ENCODE measurements at regions not wholly inside any gene's neighbourhood (a gene's known extent, or its start where the extent isn't known, plus 50 kb on each side); places are given as distances from the start of the nearest gene placed in this dataset.
"Not testable (repeated sequence)": the region's sequence is repeated elsewhere in the genome, so short reads cannot be mapped to it uniquely, and the experiment has no call there.

DNA sequence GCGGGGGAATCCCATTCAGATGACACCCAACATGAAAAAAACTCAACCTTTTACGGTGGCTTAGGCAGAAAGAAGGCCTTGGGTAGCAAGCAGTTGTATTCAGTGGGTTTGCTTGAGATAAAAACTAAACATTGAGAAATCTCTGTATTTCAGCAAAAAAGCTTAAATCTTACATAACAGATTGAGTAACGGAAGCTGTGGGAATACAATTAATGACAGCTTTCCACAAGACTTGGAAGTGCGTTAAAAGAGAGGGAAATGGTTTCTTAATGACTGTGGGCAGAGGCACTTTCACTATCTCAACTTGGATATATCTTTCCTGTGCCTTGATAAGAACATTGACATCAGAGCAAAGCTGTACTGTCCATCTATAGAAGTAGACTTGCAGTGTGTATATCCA, 418.5 kb upstream of the HS3ST1 start:
- no peak for DNase-seq (ENCODE audit: low spot score)

DNA sequence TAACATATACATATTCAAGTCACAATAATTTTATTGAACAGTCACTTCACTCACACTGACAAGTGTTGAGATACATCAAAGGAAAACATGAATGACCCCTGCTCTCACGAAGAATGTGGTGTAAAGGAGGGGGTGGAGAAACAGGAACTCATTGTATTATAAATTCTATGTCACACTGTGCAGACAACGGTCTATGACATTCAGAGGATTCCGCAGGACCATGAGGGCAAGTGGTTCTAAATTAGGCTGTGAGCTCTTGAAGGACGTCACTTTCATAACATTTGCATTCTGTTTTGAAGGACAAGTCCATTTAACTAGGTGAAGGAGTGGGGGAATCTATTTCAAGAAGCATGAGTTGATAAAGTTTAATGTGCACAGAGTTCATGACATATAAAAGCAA, 415.2 kb upstream of the HS3ST1 start:
- no peak for DNase-seq (ENCODE audit: low spot score)

GRCh38 chr4:11843340-11843739, 414.6 kb upstream of the HS3ST1 start:
- DNase-seq (ENCODE audit: low spot score): no peak

- DNase-seq (ENCODE audit: low spot score): no peak
Observed at GRCh38 chr4:11842620-11843263, 414.0 kb upstream of the HS3ST1 start.

DNA sequence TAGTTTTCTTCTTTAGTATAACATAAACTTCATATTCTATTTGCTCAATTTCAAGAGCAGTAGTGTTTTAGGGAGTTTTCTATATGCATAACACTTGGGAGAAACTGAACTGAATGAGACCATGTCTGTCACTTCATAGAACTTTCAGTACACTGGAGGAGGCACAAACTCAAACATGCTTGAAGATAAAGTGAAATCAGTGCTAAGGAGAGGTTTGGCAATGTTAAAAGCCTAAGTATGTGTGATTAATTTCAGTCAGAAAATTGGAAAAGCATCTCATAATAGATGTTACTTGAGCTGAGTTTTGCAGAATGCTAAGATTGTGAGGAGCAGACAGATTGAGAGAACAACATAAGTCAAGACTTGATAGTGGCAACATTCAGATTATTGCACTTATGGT, 411.2 kb upstream of the HS3ST1 start:
- no peak for DNase-seq (ENCODE audit: low spot score)

GRCh38 chr4:11831739-11832138, 403.0 kb upstream of the HS3ST1 start:
- DNase-seq (ENCODE audit: low spot score): no peak

- no peak for DNase-seq (ENCODE audit: low spot score)
Observed at GRCh38 chr4:11824566-11824965, 395.9 kb upstream of the HS3ST1 start.

- no peak for DNase-seq (ENCODE audit: low spot score)
Observed at GRCh38 chr4:11821772-11822430, 393.2 kb upstream of the HS3ST1 start.

DNA sequence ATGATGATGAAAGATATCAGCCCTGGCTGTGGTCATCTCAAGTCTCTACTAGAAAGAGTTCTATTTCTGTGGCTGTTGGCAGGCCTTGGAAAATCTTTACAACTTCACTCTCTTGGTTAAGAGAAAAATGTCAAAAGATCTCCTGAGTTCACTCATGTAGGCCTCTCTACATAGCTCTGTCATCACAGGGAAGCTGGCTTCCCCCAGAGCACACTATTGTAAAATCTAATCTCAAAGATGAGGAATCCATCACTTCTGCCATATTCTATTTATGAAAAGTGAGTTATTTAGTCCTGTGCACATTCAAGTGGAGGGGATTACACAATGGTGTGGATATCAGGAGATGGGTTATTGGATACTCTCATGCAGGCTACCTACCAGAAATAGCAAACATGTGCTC, 388.4 kb upstream of the HS3ST1 start:
- no peak for DNase-seq (ENCODE audit: low spot score)

GRCh38 chr4:11814758-11815157, 386.1 kb upstream of the HS3ST1 start:
- DNase-seq (ENCODE audit: low spot score): no peak

GRCh38 chr4:11813951-11814446, 385.3 kb upstream of the HS3ST1 start:
- no peak for DNase-seq (ENCODE audit: low spot score)

DNA sequence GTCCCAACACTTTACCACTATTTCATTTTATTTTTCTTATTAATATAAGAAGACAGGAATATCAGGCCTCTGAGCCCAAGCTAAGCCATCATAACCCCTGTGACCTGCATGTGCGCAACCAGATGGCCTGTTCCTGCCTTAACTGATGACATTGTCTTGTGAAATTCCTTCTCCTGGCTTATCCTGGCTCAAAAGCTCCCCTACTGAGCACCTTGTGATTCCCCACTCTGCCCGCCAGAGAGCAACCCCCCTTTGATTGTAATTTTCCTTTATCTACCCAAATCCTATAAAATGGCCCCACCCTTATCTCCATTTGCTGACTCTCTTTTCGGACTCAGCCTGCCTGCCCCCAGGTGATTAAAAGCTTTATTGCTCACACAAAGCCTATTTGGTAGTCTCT, 382.8 kb upstream of the HS3ST1 start:
- DNase-seq (ENCODE audit: low spot score): not testable (repeated sequence)

GRCh38 chr4:11805842-11806241, 377.1 kb upstream of the HS3ST1 start:
- no peak for DNase-seq (ENCODE audit: low spot score)

DNA sequence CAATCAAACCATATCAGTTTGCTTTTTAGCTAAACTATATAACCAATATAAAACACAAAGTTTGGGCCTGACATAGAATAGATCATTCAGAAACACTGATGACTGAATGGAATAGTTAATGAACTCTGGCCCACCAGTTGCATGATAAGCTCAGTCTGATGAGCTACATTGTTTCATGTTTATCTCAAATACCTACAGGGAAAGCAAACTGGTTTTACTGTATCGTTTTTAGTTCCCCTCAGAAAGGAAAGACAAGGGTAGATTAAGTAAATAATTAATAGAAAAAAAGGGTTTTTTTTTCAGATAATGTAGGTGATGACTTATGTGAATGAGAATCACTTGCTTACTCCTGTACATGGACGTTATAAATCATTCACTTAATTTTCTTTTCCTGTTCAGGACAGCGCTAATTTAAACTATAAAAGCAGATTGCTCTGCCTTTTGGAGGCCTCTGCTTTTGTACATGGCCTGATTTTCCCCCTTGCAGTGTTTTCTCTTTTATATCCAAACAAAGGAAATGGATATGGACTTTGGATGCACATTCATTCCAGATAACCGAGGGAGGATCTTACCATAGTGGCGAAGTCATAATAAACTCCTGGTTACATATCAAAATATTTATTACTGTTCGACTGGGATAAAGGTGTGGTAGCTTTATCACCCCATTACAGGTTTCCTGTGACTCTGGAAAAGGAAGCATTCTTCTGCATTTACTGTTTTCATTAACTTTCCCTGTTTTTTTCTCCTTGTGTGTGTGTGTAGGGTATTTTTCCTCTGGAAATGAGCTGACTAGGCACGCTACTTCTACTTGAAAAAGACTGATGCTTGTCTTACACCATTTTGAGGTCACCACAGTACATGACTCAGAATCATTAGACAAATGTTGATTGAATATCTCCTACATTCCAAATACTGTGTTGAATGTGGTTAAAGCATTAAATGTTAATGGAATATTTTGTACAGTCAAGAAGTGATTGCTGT, 373.1 kb upstream of the HS3ST1 start:
- no peak for DNase-seq (ENCODE audit: low spot score)

GRCh38 chr4:11799196-11799595, 370.5 kb upstream of the HS3ST1 start:
- DNase-seq (ENCODE audit: low spot score): no peak

- DNase-seq (ENCODE audit: low spot score): no peak
Observed at GRCh38 chr4:11791797-11792196, 363.1 kb upstream of the HS3ST1 start.

DNA sequence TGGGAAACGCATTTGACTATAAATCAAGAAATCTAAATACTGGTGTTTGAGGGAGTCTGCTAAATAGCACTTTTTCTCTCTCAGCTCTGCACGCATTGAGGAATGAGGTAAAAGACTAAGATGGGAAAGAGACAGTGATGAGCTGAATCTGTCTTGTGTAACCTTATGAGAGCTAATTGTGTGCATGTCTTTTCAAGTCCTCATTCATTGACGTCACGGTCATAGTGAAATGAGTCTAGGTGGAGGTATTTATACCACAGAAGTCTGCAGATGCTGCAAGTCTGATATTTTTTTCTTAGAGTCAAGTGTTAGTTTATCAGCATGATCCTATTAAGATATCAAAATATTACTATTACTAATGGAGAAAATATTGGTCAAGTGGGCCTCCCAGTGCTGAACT, 361.5 kb upstream of the HS3ST1 start:
- no peak for DNase-seq (ENCODE audit: low spot score)

DNA sequence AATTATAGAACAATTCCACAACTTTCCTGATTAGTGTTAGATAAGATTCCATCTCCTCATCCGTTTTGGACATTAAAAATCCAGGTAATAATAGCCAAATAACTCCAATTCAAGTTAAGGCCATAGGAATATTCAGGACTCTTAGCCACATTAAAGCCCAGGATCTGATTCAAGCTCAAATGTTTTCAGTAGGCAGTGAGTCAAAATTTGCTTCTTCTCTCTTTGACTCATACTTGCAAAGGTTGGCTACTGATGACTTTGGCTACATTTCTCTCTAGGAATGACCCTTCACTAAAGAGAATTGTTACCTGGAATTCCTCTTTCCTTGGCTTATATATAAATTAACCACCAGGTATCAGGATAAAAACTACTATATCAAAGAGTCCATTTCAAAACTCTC, 354.9 kb upstream of the HS3ST1 start:
- DNase-seq (ENCODE audit: low spot score): no peak

GRCh38 chr4:11782859-11783258, 354.2 kb upstream of the HS3ST1 start:
- DNase-seq (ENCODE audit: low spot score): no peak

DNA sequence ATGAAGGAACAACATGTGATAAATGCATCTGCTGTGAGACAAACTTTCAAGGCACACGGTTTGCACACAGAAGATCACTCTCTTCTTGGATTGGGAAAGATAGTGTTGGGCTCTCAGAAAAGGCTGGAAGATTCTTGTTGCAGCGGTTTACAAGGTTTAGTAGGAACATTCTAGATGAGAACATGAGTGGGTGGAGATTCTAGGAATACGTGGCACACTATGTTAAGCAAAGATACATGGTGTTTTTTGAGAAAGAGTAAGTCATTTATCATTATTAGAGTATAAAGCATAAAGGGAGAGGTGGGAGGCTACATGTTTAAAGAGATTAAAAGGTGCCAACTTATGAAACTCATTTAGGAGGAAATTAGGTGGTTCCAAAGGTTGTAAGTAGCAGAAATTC, 348.8 kb upstream of the HS3ST1 start:
- DNase-seq (ENCODE audit: low spot score): no peak

- no peak for DNase-seq (ENCODE audit: low spot score)
Observed at GRCh38 chr4:11774346-11774745, 345.7 kb upstream of the HS3ST1 start.

DNA sequence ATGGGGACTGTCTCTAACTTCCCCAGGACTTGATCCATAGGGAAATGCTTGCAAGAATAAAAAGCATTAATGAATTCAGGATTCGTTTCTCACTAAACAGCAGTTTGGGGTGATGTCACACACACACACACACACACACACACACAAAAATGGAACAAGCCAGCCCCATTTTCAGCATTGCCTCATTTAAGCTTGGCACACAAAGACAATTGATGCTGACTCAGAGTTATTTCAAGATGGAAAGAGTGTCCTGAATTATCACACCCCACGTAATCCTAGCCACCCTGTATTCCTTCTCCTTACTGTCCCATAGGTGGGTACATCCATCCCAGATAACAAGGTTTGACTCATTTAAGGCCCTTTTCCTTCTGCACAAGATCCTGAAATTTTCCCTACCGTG, 345.1 kb upstream of the HS3ST1 start:
- no peak for DNase-seq (ENCODE audit: low spot score)

GRCh38 chr4:11769434-11769833, 340.7 kb upstream of the HS3ST1 start:
- no peak for DNase-seq (ENCODE audit: low spot score)
